GM18519 (cell line): ENCODE measurements at regions not wholly inside any gene's neighbourhood (a gene's known extent, or its start where the extent isn't known, plus 50 kb on each side); places are given as distances from the start of the nearest gene placed in this dataset.
A peak's percentile ranks its signal among the peaks of the same experiment; 100 is the strongest.

ENCODE experiments used
- ATAC-seq: cut with Tn5 transposase; IDR thresholded peaks from one replicate; pipeline ENCODE4 v1.9.1; 2021; ENCODE audit warnings: mild to moderate bottlenecking, moderate library complexity; ENCODE audit not compliant: unreplicated experiment, low FRiP score

- no peak for ATAC-seq
Measured at GRCh38 chr3:174397848-174398247, 461.3 kb upstream of the NAALADL2 start.

- ATAC-seq = no peak
Measured at GRCh38 chr3:174398761-174399160, 460.4 kb upstream of the NAALADL2 start.

- ATAC-seq = no peak
Measured at GRCh38 chr3:174403831-174404230, 455.3 kb upstream of the NAALADL2 start.

- ATAC-seq = no peak
Measured at GRCh38 chr3:174408310-174408709, 450.8 kb upstream of the NAALADL2 start.

- ATAC-seq = no peak
Measured at GRCh38 chr3:174409086-174409743, 449.9 kb upstream of the NAALADL2 start.

GRCh38 chr3:174413062-174413912 lies 445.8 kb upstream of the NAALADL2 start:
- ATAC-seq = no peak

- no peak for ATAC-seq
Measured at GRCh38 chr3:174414902-174415301, 444.2 kb upstream of the NAALADL2 start.

GRCh38 chr3:174417573-174417972 lies 441.6 kb upstream of the NAALADL2 start:
- ATAC-seq = no peak

GRCh38 chr3:174419216-174419615 lies 439.9 kb upstream of the NAALADL2 start:
- ATAC-seq = no peak

- ATAC-seq = no peak
Measured at GRCh38 chr3:174423936-174424335, 435.2 kb upstream of the NAALADL2 start.

GRCh38 chr3:174424656-174425055 lies 434.5 kb upstream of the NAALADL2 start:
- no peak for ATAC-seq

GRCh38 chr3:174425422-174425821 lies 433.7 kb upstream of the NAALADL2 start:
- no peak for ATAC-seq

- no peak for ATAC-seq
Measured at GRCh38 chr3:174430986-174431385, 428.1 kb upstream of the NAALADL2 start.

GRCh38 chr3:174431717-174432116 lies 427.4 kb upstream of the NAALADL2 start:
- no peak for ATAC-seq

- no peak for ATAC-seq
Measured at GRCh38 chr3:174436367-174436766, 422.8 kb upstream of the NAALADL2 start.

GRCh38 chr3:174438501-174439145 lies 420.5 kb upstream of the NAALADL2 start:
- no peak for ATAC-seq

- no peak for ATAC-seq
Measured at GRCh38 chr3:174439331-174440252, 419.5 kb upstream of the NAALADL2 start.

GRCh38 chr3:174440253-174440701 lies 418.9 kb upstream of the NAALADL2 start:
- no peak for ATAC-seq

- ATAC-seq = peak; percentile 66
Measured at GRCh38 chr3:174440741-174441587, 418.2 kb upstream of the NAALADL2 start.
